ENCODE measurements at regions not wholly inside any gene's neighbourhood (a gene's known extent, or its start where the extent isn't known, plus 50 kb on each side); places are given as distances from the start of the nearest gene placed in this dataset.

- Histone ChIP-seq H3K4me1 (ENCODE audit: control insufficient read depth, insufficient read depth, low read length) (no peaks in the 10 kb centered on the region), H3K27me3 (ENCODE audit: control insufficient read depth, insufficient read depth) (no peaks in the 10 kb centered on the region), H3K27ac (ENCODE audit: low read length) (peak overlapping the region; percentile 61), H3K9me3 (ENCODE audit: control insufficient read depth, low read length) (no peaks in the 10 kb centered on the region), H3K4me3 (ENCODE audit: low read length) (no peak overlapping the region)
- peak; percentile 78 to 82 for ATAC-seq
- no peak for DNase-seq
- intact Hi-C loops (cut with DNase I): no loop called here
- WGBS: 45% methylated on average over 6 of the region's 6 CpGs
Measured at GRCh38 chr15:57823325-57823882, 116.9 kb downstream of the POLR2M start.

DNA sequence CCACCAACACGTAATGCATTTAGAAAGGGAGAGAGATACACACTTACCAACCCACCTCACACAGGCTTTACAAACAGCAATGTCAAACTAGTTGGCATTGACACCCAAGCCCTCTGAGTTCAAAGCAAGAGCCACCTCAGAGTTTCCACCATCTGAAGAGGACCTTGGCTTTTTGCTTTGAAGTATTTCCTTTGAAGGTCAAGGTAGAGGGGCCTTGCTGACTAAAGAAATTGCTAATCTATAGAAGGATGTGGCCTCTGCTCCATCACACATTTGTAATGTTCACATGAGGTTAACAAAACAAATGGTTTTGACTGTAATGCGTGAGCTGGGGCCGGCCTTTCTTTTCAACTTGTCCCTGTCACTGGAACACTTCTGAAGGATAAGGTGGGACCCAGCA, 117.7 kb downstream of the POLR2M start:
- intact Hi-C loops (cut with DNase I): no loop called here

GRCh38 chr15:57827021-57827420, 120.5 kb downstream of the POLR2M start:
- no peaks in the 10 kb centered on the region for H3K9me3 ChIP-seq (ENCODE audit: control insufficient read depth, low read length)
- no peak for ATAC-seq
- H3K27ac ChIP-seq (ENCODE audit: low read length): no peak overlapping the region
- H3K4me1 ChIP-seq (ENCODE audit: control insufficient read depth, insufficient read depth, low read length): no peaks in the 10 kb centered on the region
- no peaks in the 10 kb centered on the region for H3K27me3 ChIP-seq (ENCODE audit: control insufficient read depth, insufficient read depth)
- 88% methylated on average over 5 of the region's 5 CpGs for WGBS
- intact Hi-C loops (cut with DNase I): no loop called here
- no peak for DNase-seq
- no peak overlapping the region for H3K4me3 ChIP-seq (ENCODE audit: low read length)

More for the DNA sequence above, 117.7 kb downstream of the POLR2M start:
- no peaks in the 10 kb centered on the region for H3K27me3 ChIP-seq (ENCODE audit: control insufficient read depth, insufficient read depth)
- ATAC-seq: peak in 1 of 2 donors; percentile 30
- peak overlapping the region; percentile 63 for H3K27ac ChIP-seq (ENCODE audit: low read length)
- WGBS: 77% methylated on average over 3 of the region's 3 CpGs
- no peak overlapping the region for H3K4me3 ChIP-seq (ENCODE audit: low read length)
- H3K9me3 ChIP-seq (ENCODE audit: control insufficient read depth, low read length): no peaks in the 10 kb centered on the region
- no peaks in the 10 kb centered on the region for H3K4me1 ChIP-seq (ENCODE audit: control insufficient read depth, insufficient read depth, low read length)
- DNase-seq: no peak

DNA sequence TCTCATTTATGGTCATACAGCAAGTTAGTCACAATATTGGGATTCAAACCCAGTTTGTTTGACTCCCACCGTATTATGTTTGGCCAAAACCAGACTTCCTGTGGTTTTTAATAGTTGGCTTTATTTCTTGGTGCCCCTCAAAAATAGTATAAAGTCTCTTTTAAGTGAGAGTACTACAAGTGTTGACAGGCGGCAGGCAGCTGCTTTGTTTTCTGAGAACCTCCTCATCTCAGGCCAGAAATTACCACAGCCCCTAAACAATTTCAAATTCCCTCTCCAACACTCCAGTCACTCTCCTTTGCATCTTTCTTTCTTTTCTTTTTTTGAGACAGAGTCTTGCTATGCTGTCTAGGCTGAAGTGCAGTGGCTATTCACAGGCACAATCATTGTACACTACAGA, 121.5 kb downstream of the POLR2M start:
- Histone ChIP-seq H3K4me3 (ENCODE audit: low read length) (no peak overlapping the region), H3K27me3 (ENCODE audit: control insufficient read depth, insufficient read depth) (no peaks in the 10 kb centered on the region), H3K9me3 (ENCODE audit: control insufficient read depth, low read length) (no peaks in the 10 kb centered on the region), H3K27ac (ENCODE audit: low read length) (no peak overlapping the region), H3K4me1 (ENCODE audit: control insufficient read depth, insufficient read depth, low read length) (no peaks in the 10 kb centered on the region)
- 63% methylated on average over 2 of the region's 2 CpGs for WGBS
- DNase-seq: no peak
- no peak for ATAC-seq
- intact Hi-C loops (cut with DNase I): no loop called here

- Histone ChIP-seq H3K27ac (ENCODE audit: low read length) (no peak overlapping the region), H3K27me3 (ENCODE audit: control insufficient read depth, insufficient read depth) (no peaks in the 10 kb centered on the region), H3K9me3 (ENCODE audit: control insufficient read depth, low read length) (no peaks in the 10 kb centered on the region), H3K4me1 (ENCODE audit: control insufficient read depth, insufficient read depth, low read length) (no peaks in the 10 kb centered on the region), H3K4me3 (ENCODE audit: low read length) (no peak overlapping the region)
- 97% methylated on average over 1 of the region's 1 CpG for WGBS
- intact Hi-C loops (cut with DNase I): no loop called here
- ATAC-seq (no peak), DNase-seq (no peak)
Measured at GRCh38 chr15:57832183-57832582, 125.7 kb downstream of the POLR2M start.

- H3K9me3 ChIP-seq (ENCODE audit: control insufficient read depth, low read length): no peaks in the 10 kb centered on the region
- WGBS: 94% methylated on average over 3 of the region's 3 CpGs
- intact Hi-C loops (cut with DNase I): no loop called here
- DNase-seq: no peak
- no peaks in the 10 kb centered on the region for H3K27me3 ChIP-seq (ENCODE audit: control insufficient read depth, insufficient read depth)
- H3K4me1 ChIP-seq (ENCODE audit: control insufficient read depth, insufficient read depth, low read length): no peaks in the 10 kb centered on the region
- no peak for ATAC-seq
- H3K4me3 ChIP-seq (ENCODE audit: low read length): no peak overlapping the region
- H3K27ac ChIP-seq (ENCODE audit: low read length): no peak overlapping the region
Measured at GRCh38 chr15:57835119-57835518, 128.6 kb downstream of the POLR2M start.

GRCh38 chr15:57849317-57849716, 142.8 kb downstream of the POLR2M start:
- Histone ChIP-seq H3K4me3 (ENCODE audit: low read length) (no peak overlapping the region), H3K27me3 (ENCODE audit: control insufficient read depth, insufficient read depth) (no peaks in the 10 kb centered on the region), H3K9me3 (ENCODE audit: control insufficient read depth, low read length) (no peaks in the 10 kb centered on the region), H3K4me1 (ENCODE audit: control insufficient read depth, insufficient read depth, low read length) (peaks cover 2% of the 10 kb centered on the region), H3K27ac (ENCODE audit: low read length) (no peak overlapping the region)
- 87% methylated on average over 5 of the region's 5 CpGs for WGBS
- intact Hi-C loops (cut with DNase I): no loop called here
- no peak for DNase-seq
- no peak for ATAC-seq

DNA sequence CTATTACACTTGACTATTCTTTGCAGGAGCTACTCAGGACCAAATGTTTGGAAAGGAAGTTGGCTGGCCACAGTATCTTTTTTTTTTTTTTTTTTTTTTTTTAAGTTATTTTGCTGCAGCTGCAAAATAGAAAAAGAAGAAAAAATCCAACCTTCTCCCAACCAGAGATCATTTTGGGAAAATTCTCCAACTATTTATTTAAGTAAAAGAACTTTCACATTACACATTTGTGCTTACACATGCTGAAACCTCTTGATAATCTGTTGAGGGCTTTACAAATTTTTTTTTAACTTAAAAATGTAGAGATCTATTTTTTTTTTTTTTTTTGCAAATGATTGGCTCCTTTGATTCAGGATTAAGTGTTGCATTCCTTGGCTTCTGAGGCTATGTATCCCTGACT, 148.0 kb downstream of the POLR2M start:
- Histone ChIP-seq H3K4me3 (ENCODE audit: low read length) (no peak overlapping the region), H3K4me1 (ENCODE audit: control insufficient read depth, insufficient read depth, low read length) (peaks cover 2% of the 10 kb centered on the region), H3K27me3 (ENCODE audit: control insufficient read depth, insufficient read depth) (no peaks in the 10 kb centered on the region), H3K9me3 (ENCODE audit: control insufficient read depth, low read length) (no peaks in the 10 kb centered on the region), H3K27ac (ENCODE audit: low read length) (no peak overlapping the region)
- no peak for DNase-seq
- ATAC-seq: no peak
- intact Hi-C loops (cut with DNase I): no loop called here

DNA sequence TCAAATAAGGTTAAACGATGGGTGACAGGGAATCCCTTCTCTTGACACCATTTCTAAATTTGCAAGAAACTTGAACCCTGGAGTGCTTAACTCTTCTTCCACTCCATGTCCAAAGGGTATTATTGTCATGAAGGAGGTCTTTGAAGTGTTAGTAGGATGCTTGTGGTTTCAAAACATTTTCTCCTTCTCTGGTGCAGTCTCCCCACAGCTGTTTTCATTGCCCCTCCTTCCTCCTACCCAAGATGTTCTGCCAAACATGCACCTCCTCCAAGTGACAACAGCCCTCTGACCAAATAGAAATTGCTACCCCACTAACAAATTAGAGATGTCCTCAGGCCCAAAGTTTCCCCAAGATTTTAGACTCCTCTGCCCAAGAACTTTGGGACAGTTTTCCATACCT, 151.4 kb downstream of the POLR2M start:
- no peaks in the 10 kb centered on the region for H3K9me3 ChIP-seq (ENCODE audit: control insufficient read depth, low read length)

DNA sequence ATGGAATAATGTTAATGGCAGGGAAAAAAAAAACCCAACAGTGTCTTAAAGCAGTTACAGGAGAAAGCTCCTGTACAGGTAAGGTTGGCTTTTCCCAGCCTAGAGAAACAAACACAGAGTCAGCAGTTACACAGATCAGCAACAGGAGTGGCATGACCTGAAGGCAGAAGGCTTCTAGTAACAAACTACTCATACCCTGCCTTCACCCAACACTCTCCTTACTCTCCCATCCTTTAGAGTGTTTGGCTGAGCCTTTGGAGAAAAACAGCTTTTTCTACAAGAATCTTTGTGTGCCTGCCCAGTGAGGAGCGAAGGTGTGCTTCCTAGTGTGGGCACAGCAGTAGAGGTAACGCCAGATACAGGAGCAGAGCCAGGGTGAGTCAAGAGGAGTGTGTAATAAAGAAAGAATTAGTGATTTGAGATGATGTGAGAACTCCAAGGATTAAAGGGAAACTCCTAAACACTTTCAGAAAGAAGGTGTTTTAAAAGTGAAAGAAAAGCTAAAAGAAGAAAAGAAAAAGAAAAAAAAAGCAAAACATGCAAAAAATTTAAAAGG, 152.7 kb downstream of the POLR2M start:
- 96% methylated on average over 2 of the region's 2 CpGs for WGBS
- Histone ChIP-seq H3K4me1 (ENCODE audit: control insufficient read depth, insufficient read depth, low read length) (peaks cover 1% of the 10 kb centered on the region), H3K27me3 (ENCODE audit: control insufficient read depth, insufficient read depth) (no peaks in the 10 kb centered on the region), H3K4me3 (ENCODE audit: low read length) (no peak overlapping the region), H3K27ac (ENCODE audit: low read length) (no peak overlapping the region), H3K9me3 (ENCODE audit: control insufficient read depth, low read length) (no peaks in the 10 kb centered on the region)
- ATAC-seq (no peak), DNase-seq (no peak)
- intact Hi-C loops (cut with DNase I): loop anchor here in 1 of 4 donors (5.0 kb wide), 1 partner anchor 107 kb away; no protein-coding TSS in a partner anchor

More for the DNA sequence above, 151.4 kb downstream of the POLR2M start:
- WGBS: 94% methylated on average over 1 of the region's 1 CpG
- intact Hi-C loops (cut with DNase I): loop anchor here in 1 of 4 donors (5.0 kb wide), 1 partner anchor 106 kb away; no protein-coding TSS in a partner anchor
- Histone ChIP-seq H3K27ac (ENCODE audit: low read length) (no peak overlapping the region), H3K27me3 (ENCODE audit: control insufficient read depth, insufficient read depth) (no peaks in the 10 kb centered on the region), H3K4me3 (ENCODE audit: low read length) (no peak overlapping the region), H3K4me1 (ENCODE audit: control insufficient read depth, insufficient read depth, low read length) (peaks cover 2% of the 10 kb centered on the region)
- DNase-seq (no peak), ATAC-seq (no peak)

DNA sequence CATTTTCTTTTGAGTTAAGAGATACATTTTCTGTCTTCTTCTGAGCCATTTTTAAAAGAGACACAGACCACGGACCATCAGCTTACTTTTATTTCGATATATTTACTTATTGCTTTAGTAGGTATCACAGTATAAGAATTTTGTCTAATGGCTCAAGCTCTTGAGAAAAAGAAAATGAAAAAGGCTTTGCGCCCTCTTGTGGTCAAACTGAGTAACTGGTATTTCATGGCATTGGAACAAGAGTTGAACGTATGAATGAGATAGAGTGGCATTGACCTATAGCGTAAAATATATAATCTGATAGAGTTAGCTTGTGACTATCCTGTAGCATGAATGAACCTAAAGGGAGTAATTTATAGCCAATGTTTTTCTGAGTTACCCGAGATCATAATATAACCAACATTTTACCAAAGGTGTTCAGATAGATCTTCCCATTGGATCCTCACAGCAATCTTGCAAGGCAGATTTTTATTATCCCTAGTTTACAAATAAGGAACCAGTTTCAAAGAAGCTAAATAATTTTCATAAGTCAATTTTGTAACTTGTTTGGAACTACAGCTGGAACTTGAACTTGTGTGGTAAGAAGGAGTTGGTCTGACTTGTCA, 154.6 kb downstream of the POLR2M start:
- Histone ChIP-seq H3K27ac (ENCODE audit: low read length) (no peak overlapping the region), H3K9me3 (ENCODE audit: control insufficient read depth, low read length) (no peaks in the 10 kb centered on the region), H3K4me3 (ENCODE audit: low read length) (no peak overlapping the region), H3K4me1 (ENCODE audit: control insufficient read depth, insufficient read depth, low read length) (no peaks in the 10 kb centered on the region), H3K27me3 (ENCODE audit: control insufficient read depth, insufficient read depth) (no peaks in the 10 kb centered on the region)
- WGBS: 28% methylated on average over 6 of the region's 6 CpGs
- intact Hi-C loops (cut with DNase I): loop anchor here in 2 of 4 donors (5.0 kb wide), 2 partner anchors 109 to 206 kb away; partner anchors contain the start of gene ALDH1A2 (in 1 of the 2)
- no peak for DNase-seq
- ATAC-seq: peak in 1 of 2 donors; percentile 45
